ENCODE measurements at regions not wholly inside any gene's neighbourhood (a gene's known extent, or its start where the extent isn't known, plus 50 kb on each side); places are given as distances from the start of the nearest gene placed in this dataset.
A peak's percentile ranks its signal among the peaks of the same experiment; 100 is the strongest.

- TF ChIP-seq TIGD3 (CRISPR knock-in tag; IDR thresholded peaks at IDR 0.05; ENCODE audit: borderline replicate concordance): no peak
- no peak for TF ChIP-seq PAX8 (CRISPR knock-in tag; IDR thresholded peaks at IDR 0.05; ENCODE audit: borderline replicate concordance)
- TF ChIP-seq FOXA1 (IDR thresholded peaks at IDR 0.05): no peak
- TF ChIP-seq FOXA1 (CRISPR knock-in tag; IDR thresholded peaks at IDR 0.05): peak; percentile 43; the same call in 1 of the 2 replicates
- peak; percentile 66 for TF ChIP-seq BCL6 (CRISPR knock-in tag; IDR thresholded peaks at IDR 0.05)
- TF ChIP-seq ARNT2 (CRISPR knock-in tag; IDR thresholded peaks at IDR 0.05; ENCODE audit: low read depth): no peak
- TF ChIP-seq MAFF (IDR thresholded peaks at IDR 0.05; ENCODE audit: low read depth, low read length): no peak
- TF ChIP-seq GATAD1 (CRISPR knock-in tag; IDR thresholded peaks at IDR 0.05): 0 out of 2 replicates have a peak, but pooled peaks have one; percentile 23
- 0 out of 2 replicates have a peak, but pooled peaks have one; percentile 26 for TF ChIP-seq HHEX (CRISPR knock-in tag; IDR thresholded peaks at IDR 0.05)
- no peak for TF ChIP-seq ADNP (CRISPR knock-in tag; IDR thresholded peaks at IDR 0.05)
- TF ChIP-seq ATF7-NPFF (CRISPR knock-in tag; IDR thresholded peaks at IDR 0.05; ENCODE audit: low read depth): no peak
- TF ChIP-seq TEF (CRISPR knock-in tag; IDR thresholded peaks at IDR 0.05): no peak
- peak; percentile 61; the same call in 1 of the 2 replicates for TF ChIP-seq PPARG (CRISPR knock-in tag; conservative IDR thresholded peaks at IDR 0.05)
- peak; percentile 54 for TF ChIP-seq ARID3A (IDR thresholded peaks at IDR 0.05; ENCODE audit: low read depth, low read length)
- TF ChIP-seq NBN (conservative IDR thresholded peaks at IDR 0.05): no peak
- TF ChIP-seq ZNF382 (CRISPR knock-in tag; IDR thresholded peaks at IDR 0.05; ENCODE audit: borderline replicate concordance): no peak
- TF ChIP-seq LRRFIP1 (CRISPR knock-in tag; conservative IDR thresholded peaks at IDR 0.05): no peak
- no peak for TF ChIP-seq ZNF331 (CRISPR knock-in tag; IDR thresholded peaks at IDR 0.05)
- TF ChIP-seq NFIB (CRISPR knock-in tag; IDR thresholded peaks at IDR 0.05; ENCODE audit: borderline replicate concordance): no peak
- no peak for TF ChIP-seq ELF1 (CRISPR knock-in tag; IDR thresholded peaks at IDR 0.05)
- peak; percentile 89 for TF ChIP-seq FOSL2 (CRISPR knock-in tag; IDR thresholded peaks at IDR 0.05)
- no peak for TF ChIP-seq SP140L (CRISPR knock-in tag; IDR thresholded peaks at IDR 0.05; ENCODE audit: borderline replicate concordance)
- TF ChIP-seq SOX5 (CRISPR knock-in tag; IDR thresholded peaks at IDR 0.05; ENCODE audit: borderline replicate concordance): peak; percentile 83
- TF ChIP-seq ZNF513 (CRISPR knock-in tag; conservative IDR thresholded peaks at IDR 0.05): no peak
- TF ChIP-seq KLF12 (CRISPR knock-in tag; IDR thresholded peaks at IDR 0.05; ENCODE audit: borderline replicate concordance): no peak
Measured at GRCh38 chr15:96264801-96265515, 65.5 kb upstream of the NR2F2 start (continued).
